Mucosa of stomach (tissue), 1 donor: ENCODE measurements at regions not wholly inside any gene's neighbourhood (a gene's known extent, or its start where the extent isn't known, plus 50 kb on each side); places are given as distances from the start of the nearest gene placed in this dataset.
"Not testable (repeated sequence)": the region's sequence is repeated elsewhere in the genome, so short reads cannot be mapped to it uniquely, and the experiment has no call there.

Experiments
- H3K27me3 ChIP-seq: one replicate; pipeline ENCODE4 v1.7.0; 2013; ENCODE audit warnings: mild to moderate bottlenecking, low read length; ENCODE audit not compliant: control insufficient read depth, insufficient read depth
- H3K36me3 ChIP-seq: one replicate; pipeline ENCODE4 v1.7.0; 2013; ENCODE audit warnings: low read length; ENCODE audit not compliant: control insufficient read depth, insufficient read depth
- H3K4me1 ChIP-seq: one replicate; pipeline ENCODE4 v1.7.0; 2013; ENCODE audit warnings: mild to moderate bottlenecking, low read length; ENCODE audit not compliant: control insufficient read depth, insufficient read depth
- H3K4me3 ChIP-seq: one replicate; pipeline ENCODE4 v1.7.0; 2013; ENCODE audit warnings: low read length
- H3K9ac ChIP-seq: one replicate; pipeline ENCODE4 v1.7.0; 2013; ENCODE audit warnings: mild to moderate bottlenecking, low read length, moderate library complexity
- H3K9me3 ChIP-seq: one replicate; pipeline ENCODE4 v1.7.0; 2013; ENCODE audit warnings: mild to moderate bottlenecking, low read length, moderate library complexity; ENCODE audit not compliant: control insufficient read depth
- donor health status: Pancreatic carcinoma.

GRCh38 chr7:29657288-29657687 is 93.7 kb downstream of the PRR15 start:
- Histone ChIP-seq H3K9ac (no peak overlapping the region), H3K4me3 (no peak overlapping the region), H3K9me3 (no peaks in the 10 kb centered on the region), H3K27me3 (no peaks in the 10 kb centered on the region), H3K36me3 (no peaks in the 10 kb centered on the region), H3K4me1 (no peaks in the 10 kb centered on the region)

GRCh38 chr7:29657856-29658255 is 94.2 kb downstream of the PRR15 start:
- Histone ChIP-seq H3K9ac (no peak overlapping the region), H3K27me3 (no peaks in the 10 kb centered on the region), H3K9me3 (no peaks in the 10 kb centered on the region), H3K36me3 (no peaks in the 10 kb centered on the region), H3K4me3 (no peak overlapping the region), H3K4me1 (no peaks in the 10 kb centered on the region)

GRCh38 chr7:29659213-29659612 is 95.6 kb downstream of the PRR15 start:
- not testable (repeated sequence) for H3K4me3 ChIP-seq, H3K4me1 ChIP-seq, H3K36me3 ChIP-seq, H3K9me3 ChIP-seq, H3K27me3 ChIP-seq, H3K9ac ChIP-seq

- not testable (repeated sequence) for H3K27me3 ChIP-seq, H3K4me1 ChIP-seq, H3K36me3 ChIP-seq, H3K4me3 ChIP-seq, H3K9ac ChIP-seq, H3K9me3 ChIP-seq
Measured at GRCh38 chr7:29662899-29663298, 99.3 kb downstream of the PRR15 start.

GRCh38 chr7:29664999-29665398 is 101.4 kb downstream of the PRR15 start:
- not testable (repeated sequence) for H3K9me3 ChIP-seq, H3K9ac ChIP-seq, H3K4me1 ChIP-seq, H3K27me3 ChIP-seq, H3K4me3 ChIP-seq, H3K36me3 ChIP-seq

GRCh38 chr7:29667096-29667669 is 103.5 kb downstream of the PRR15 start:
- not testable (repeated sequence) for H3K9ac ChIP-seq, H3K36me3 ChIP-seq, H3K4me1 ChIP-seq

GRCh38 chr7:29671286-29671685 is 107.7 kb downstream of the PRR15 start:
- H3K9ac ChIP-seq, H3K9me3 ChIP-seq, H3K4me3 ChIP-seq, H3K4me1 ChIP-seq, H3K36me3 ChIP-seq, H3K27me3 ChIP-seq: not testable (repeated sequence)

More at GRCh38 chr7:29667096-29667669, 103.5 kb downstream of the PRR15 start:
- not testable (repeated sequence) for H3K9me3 ChIP-seq, H3K27me3 ChIP-seq, H3K4me3 ChIP-seq

GRCh38 chr7:29673635-29674034 is 110.0 kb downstream of the PRR15 start:
- not testable (repeated sequence) for H3K9ac ChIP-seq, H3K27me3 ChIP-seq, H3K9me3 ChIP-seq, H3K36me3 ChIP-seq, H3K4me1 ChIP-seq, H3K4me3 ChIP-seq

GRCh38 chr7:29674626-29675025 is 111.0 kb downstream of the PRR15 start:
- not testable (repeated sequence) for H3K27me3 ChIP-seq, H3K4me1 ChIP-seq, H3K36me3 ChIP-seq, H3K9me3 ChIP-seq, H3K9ac ChIP-seq, H3K4me3 ChIP-seq

GRCh38 chr7:29677254-29677653 is 113.6 kb downstream of the PRR15 start:
- not testable (repeated sequence) for H3K36me3 ChIP-seq, H3K9ac ChIP-seq, H3K27me3 ChIP-seq, H3K9me3 ChIP-seq, H3K4me1 ChIP-seq, H3K4me3 ChIP-seq

- not testable (repeated sequence) for H3K36me3 ChIP-seq, H3K4me3 ChIP-seq, H3K4me1 ChIP-seq, H3K27me3 ChIP-seq, H3K9me3 ChIP-seq, H3K9ac ChIP-seq
Measured at GRCh38 chr7:29679963-29680362, 116.3 kb downstream of the PRR15 start.

GRCh38 chr7:29680601-29681000 is 117.0 kb downstream of the PRR15 start:
- not testable (repeated sequence) for H3K36me3 ChIP-seq, H3K4me3 ChIP-seq, H3K9ac ChIP-seq, H3K4me1 ChIP-seq, H3K9me3 ChIP-seq, H3K27me3 ChIP-seq

GRCh38 chr7:29684151-29684786 is 120.6 kb downstream of the PRR15 start:
- not testable (repeated sequence) for H3K27me3 ChIP-seq, H3K36me3 ChIP-seq, H3K4me1 ChIP-seq, H3K9me3 ChIP-seq, H3K4me3 ChIP-seq
- peak overlapping the region; percentile 83 for H3K9ac ChIP-seq
